ENCODE measurements at regions not wholly inside any gene's neighbourhood (a gene's known extent, or its start where the extent isn't known, plus 50 kb on each side); places are given as distances from the start of the nearest gene placed in this dataset.
"Not testable (repeated sequence)": the region's sequence is repeated elsewhere in the genome, so short reads cannot be mapped to it uniquely, and the experiment has no call there.

DNA sequence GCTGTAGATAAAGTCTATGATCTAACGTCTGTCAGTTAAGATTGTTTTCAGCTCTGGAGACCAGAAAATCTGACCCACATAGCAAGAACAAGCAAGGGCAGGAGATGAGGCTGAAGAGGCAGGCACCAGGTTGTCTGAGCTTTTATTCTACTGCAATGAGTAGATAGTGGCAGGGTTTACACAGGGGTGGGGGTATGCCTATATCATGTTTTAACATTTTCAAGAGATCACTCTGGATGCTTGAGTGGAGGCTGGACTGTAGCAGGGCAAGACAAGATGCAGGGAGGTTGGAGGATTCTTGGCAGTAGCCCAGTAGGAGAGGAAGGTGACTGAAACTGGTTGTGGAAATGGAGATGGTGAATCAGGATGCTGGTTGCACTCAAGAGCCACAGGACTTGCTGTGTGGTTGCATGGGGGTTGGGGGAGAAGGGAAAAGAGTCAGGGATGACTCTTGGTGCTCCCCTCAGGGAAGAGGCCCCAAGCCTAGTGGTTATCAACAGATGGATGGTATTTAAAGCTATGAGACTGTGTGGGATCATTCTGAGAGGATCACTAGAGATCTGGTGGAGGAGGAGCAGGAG lies 143.1 kb upstream of the KCNJ18 start:
- no peak for DNase-seq (ENCODE audit: low read depth in 3 of 3, low spot score in 2 of 3)

GRCh38 chr17:21550031-21550430 lies 142.3 kb upstream of the KCNJ18 start:
- not testable (repeated sequence) for DNase-seq (ENCODE audit: low read depth in 3 of 3, low spot score in 2 of 3)

GRCh38 chr17:21551081-21551881 lies 141.0 kb upstream of the KCNJ18 start:
- DNase-seq (ENCODE audit: low read depth in 3 of 3, low spot score in 2 of 3) = peak; percentile 48 to 61 (median 59)

- DNase-seq (ENCODE audit: low read depth in 3 of 3, low spot score in 2 of 3) = not testable (repeated sequence)
Observed at GRCh38 chr17:21558921-21559320, 133.4 kb upstream of the KCNJ18 start.

DNA sequence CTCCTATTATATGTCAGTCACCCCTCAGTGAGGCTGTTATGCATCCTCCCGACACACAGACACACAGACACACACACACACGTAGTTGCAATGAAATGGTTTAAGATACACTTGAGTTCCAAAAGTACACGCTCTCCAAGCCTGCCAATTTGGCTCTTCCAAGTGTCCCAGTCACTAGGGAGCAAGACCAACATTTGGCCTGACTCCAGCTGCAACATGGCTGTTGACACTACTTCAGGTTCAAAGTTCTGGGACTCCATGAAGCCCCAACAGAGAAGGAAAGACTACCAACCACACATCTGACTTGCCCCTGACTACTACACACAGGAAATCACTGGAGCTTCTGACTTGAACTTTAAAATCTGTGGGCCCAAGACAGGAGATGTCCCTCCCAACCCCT lies 128.1 kb upstream of the KCNJ18 start:
- no peak for DNase-seq (ENCODE audit: low read depth in 3 of 3, low spot score in 2 of 3)

- DNase-seq (ENCODE audit: low read depth in 3 of 3, low spot score in 2 of 3) = not testable (repeated sequence)
Observed at GRCh38 chr17:21564757-21565156, 127.6 kb upstream of the KCNJ18 start.

DNA sequence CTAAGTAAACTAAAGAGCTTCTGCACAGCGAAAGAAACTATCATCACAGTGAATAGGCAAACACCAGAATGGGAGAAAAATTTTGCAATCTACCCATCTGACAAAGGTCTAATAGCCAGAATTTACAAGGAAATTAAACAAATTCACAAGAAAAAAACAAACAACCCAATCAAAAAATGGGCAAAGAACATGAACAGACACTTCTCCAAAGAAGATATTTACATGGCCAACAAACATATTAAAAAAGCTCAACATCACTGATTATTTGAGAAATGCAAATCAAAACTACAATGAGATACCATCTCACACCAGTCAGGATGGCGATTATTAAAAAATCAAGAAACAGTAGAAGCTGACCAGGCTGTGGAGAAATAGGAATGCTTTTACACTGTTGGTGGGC lies 121.9 kb upstream of the KCNJ18 start:
- DNase-seq (ENCODE audit: low read depth in 3 of 3, low spot score in 2 of 3) = not testable (repeated sequence)

GRCh38 chr17:21572148-21572547 lies 120.2 kb upstream of the KCNJ18 start:
- not testable (repeated sequence) for DNase-seq (ENCODE audit: low read depth in 3 of 3, low spot score in 2 of 3)

GRCh38 chr17:21573271-21573960 lies 118.9 kb upstream of the KCNJ18 start:
- not testable (repeated sequence) for DNase-seq (ENCODE audit: low read depth in 3 of 3, low spot score in 2 of 3)

- peak; percentile 20 to 63 (median 33) for DNase-seq (ENCODE audit: low read depth in 3 of 3, low spot score in 2 of 3)
Observed at GRCh38 chr17:21573961-21574610, 118.2 kb upstream of the KCNJ18 start.

- DNase-seq (ENCODE audit: low read depth in 3 of 3, low spot score in 2 of 3) = peak in 1 of 3 donors; percentile 1
Observed at GRCh38 chr17:21574611-21575255, 117.6 kb upstream of the KCNJ18 start.

GRCh38 chr17:21578783-21579182 lies 113.5 kb upstream of the KCNJ18 start:
- DNase-seq (ENCODE audit: low read depth in 3 of 3, low spot score in 2 of 3) = not testable (repeated sequence)

DNA sequence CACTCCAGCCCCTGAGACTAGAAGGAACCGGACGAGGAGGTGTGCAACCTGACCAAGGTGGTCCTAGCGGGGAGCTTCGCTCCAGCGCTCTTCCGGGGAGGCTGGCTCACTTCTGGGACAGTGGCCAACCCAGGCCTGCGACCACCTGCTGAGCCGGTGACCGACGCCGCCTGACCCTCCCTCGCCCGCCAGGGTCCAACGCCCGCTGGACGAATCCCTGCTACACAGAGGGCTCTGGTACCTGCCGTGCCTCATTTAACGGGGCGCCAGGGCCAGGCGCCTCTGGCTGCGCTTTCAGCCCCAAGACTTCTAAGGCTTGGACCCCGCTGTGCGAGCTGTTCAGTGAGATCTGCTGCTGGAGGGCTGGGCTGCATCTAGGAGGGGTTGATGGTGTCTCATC lies 99.5 kb upstream of the KCNJ18 start:
- no peak for DNase-seq (ENCODE audit: low read depth in 3 of 3, low spot score in 2 of 3)

- DNase-seq (ENCODE audit: low read depth in 3 of 3, low spot score in 2 of 3) = not testable (repeated sequence)
Observed at GRCh38 chr17:21593452-21594105, 98.7 kb upstream of the KCNJ18 start.

DNA sequence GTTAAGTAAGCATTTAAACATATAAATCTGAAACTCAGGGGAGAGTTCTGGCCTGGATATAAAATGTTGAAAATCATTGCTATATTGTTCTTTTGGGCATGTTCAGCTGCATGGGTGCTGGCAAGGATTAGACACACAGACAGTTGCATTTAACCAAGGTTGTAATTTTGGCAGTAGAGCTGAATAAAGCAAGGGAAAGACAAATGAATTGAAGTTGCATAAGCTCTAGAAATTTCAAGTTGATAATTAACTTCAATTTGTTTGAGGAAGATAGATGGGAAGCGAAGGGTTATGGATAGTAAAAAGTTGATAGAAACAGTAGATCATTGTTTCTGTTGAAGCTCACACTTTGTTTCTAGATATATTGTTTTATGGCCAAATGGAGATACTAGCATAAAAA lies 97.2 kb upstream of the KCNJ18 start:
- no peak for DNase-seq (ENCODE audit: low read depth in 3 of 3, low spot score in 2 of 3)

GRCh38 chr17:21602176-21602575 lies 90.1 kb upstream of the KCNJ18 start:
- DNase-seq (ENCODE audit: low read depth in 3 of 3, low spot score in 2 of 3) = no peak

- not testable (repeated sequence) for DNase-seq (ENCODE audit: low read depth in 3 of 3, low spot score in 2 of 3)
Observed at GRCh38 chr17:21603292-21603691, 89.0 kb upstream of the KCNJ18 start.

- DNase-seq (ENCODE audit: low read depth in 3 of 3, low spot score in 2 of 3) = not testable (repeated sequence)
Observed at GRCh38 chr17:21611443-21611842, 80.9 kb upstream of the KCNJ18 start.

- not testable (repeated sequence) for DNase-seq (ENCODE audit: low read depth in 3 of 3, low spot score in 2 of 3)
Observed at GRCh38 chr17:21612123-21613070, 79.9 kb upstream of the KCNJ18 start.

Data from right renal cortex interstitium (tissue), 3 donors.